ENCODE measurements at regions not wholly inside any gene's neighbourhood (a gene's known extent, or its start where the extent isn't known, plus 50 kb on each side); places are given as distances from the start of the nearest gene placed in this dataset.
"Not testable (repeated sequence)": the region's sequence is repeated elsewhere in the genome, so short reads cannot be mapped to it uniquely, and the experiment has no call there.

GRCh38 chr4:12487000-12487399, 997.1 kb downstream of the RAB28 start:
- Histone ChIP-seq H3K27ac (no peak overlapping the region), H3K36me3 (no peaks in the 10 kb centered on the region), H3K4me3 (no peak overlapping the region), H3K27me3 (no peaks in the 10 kb centered on the region), H3K4me1 (no peaks in the 10 kb centered on the region), H3K9me3 (no peaks in the 10 kb centered on the region)
- intact Hi-C loops (cut with DNase I; ENCODE audit: low total_unique reads) (no loop called here), in situ Hi-C loops (cut with MboI; ENCODE audit: low sequenced_read_pairs in 4 of 4) (no loop called here)
- TF ChIP-seq POLR2A (IDR thresholded peaks at IDR 0.05) (no peak), CTCF (IDR thresholded peaks at IDR 0.05 in 4 of 5, conservative IDR thresholded peaks at IDR 0.05 in 1 of 5) (no peak)
- ATAC-seq, result no peak
- DNase-seq, result no peak

GRCh38 chr4:12472087-12472486, 1012.1 kb downstream of the RAB28 start:
- Histone ChIP-seq H3K4me1 (no peaks in the 10 kb centered on the region), H3K9me3 (no peaks in the 10 kb centered on the region), H3K4me3 (no peak overlapping the region), H3K27me3 (no peaks in the 10 kb centered on the region), H3K36me3 (no peaks in the 10 kb centered on the region), H3K27ac (no peak overlapping the region)
- ATAC-seq, result no peak
- DNase-seq, result no peak
- TF ChIP-seq CTCF (IDR thresholded peaks at IDR 0.05 in 4 of 5, conservative IDR thresholded peaks at IDR 0.05 in 1 of 5) (no peak), POLR2A (IDR thresholded peaks at IDR 0.05) (no peak)
- in situ Hi-C loops (cut with MboI; ENCODE audit: low sequenced_read_pairs in 4 of 4) (no loop called here), intact Hi-C loops (cut with DNase I; ENCODE audit: low total_unique reads) (no loop called here)

- Histone ChIP-seq H3K4me1 (no peaks in the 10 kb centered on the region), H3K27ac (no peak overlapping the region), H3K4me3 (no peak overlapping the region), H3K36me3 (no peaks in the 10 kb centered on the region), H3K27me3 (no peaks in the 10 kb centered on the region), H3K9me3 (no peaks in the 10 kb centered on the region)
- ATAC-seq, result no peak
- no peak for DNase-seq
- in situ Hi-C loops (cut with MboI; ENCODE audit: low sequenced_read_pairs in 4 of 4) (no loop called here), intact Hi-C loops (cut with DNase I; ENCODE audit: low total_unique reads) (no loop called here)
- no peak for TF ChIP-seq CTCF (IDR thresholded peaks at IDR 0.05 in 4 of 5, conservative IDR thresholded peaks at IDR 0.05 in 1 of 5)
- no peak for TF ChIP-seq POLR2A (IDR thresholded peaks at IDR 0.05)
Measured at GRCh38 chr4:12471193-12471592, 1012.9 kb downstream of the RAB28 start.

- intact Hi-C loops (cut with DNase I; ENCODE audit: low total_unique reads); in situ Hi-C loops (cut with MboI; ENCODE audit: low sequenced_read_pairs in 4 of 4); DNase-seq; H3K27me3 ChIP-seq; H3K4me3 ChIP-seq; H3K4me1 ChIP-seq; H3K27ac ChIP-seq; ATAC-seq; H3K36me3 ChIP-seq; H3K9me3 ChIP-seq: not testable (repeated sequence)
Measured at GRCh38 chr4:12461576-12461975, 1022.6 kb downstream of the RAB28 start.

GRCh38 chr4:12459126-12459525, 1025.0 kb downstream of the RAB28 start:
- H3K27ac ChIP-seq, result no peak overlapping the region
- TF ChIP-seq POLR2A (IDR thresholded peaks at IDR 0.05) (no peak), CTCF (IDR thresholded peaks at IDR 0.05 in 4 of 5, conservative IDR thresholded peaks at IDR 0.05 in 1 of 5) (no peak)
- intact Hi-C loops (cut with DNase I; ENCODE audit: low total_unique reads) (no loop called here), in situ Hi-C loops (cut with MboI; ENCODE audit: low sequenced_read_pairs in 4 of 4) (no loop called here)
- ATAC-seq (no peak), DNase-seq (no peak)
- H3K4me1 ChIP-seq, result no peaks in the 10 kb centered on the region
- no peaks in the 10 kb centered on the region for H3K36me3 ChIP-seq
- no peaks in the 10 kb centered on the region for H3K27me3 ChIP-seq
- H3K9me3 ChIP-seq, result no peaks in the 10 kb centered on the region
- no peak overlapping the region for H3K4me3 ChIP-seq
